GM13977 (cell line): ENCODE measurements at regions not wholly inside any gene's neighbourhood (a gene's known extent, or its start where the extent isn't known, plus 50 kb on each side); places are given as distances from the start of the nearest gene placed in this dataset.

ENCODE experiments used
- DNase-seq: peaks from one replicate; pipeline ENCODE4 v3.0.0; 2012; ENCODE audit warnings: low spot score
- in situ Hi-C: fragments of 300-500 bp; cut with MboI; formaldehyde crosslinking; loops from one replicate; pipeline ENCODE4 v1.12.0; 2022; ENCODE audit warnings: low sequenced_read_pairs, low pct_unique_long_range_greater_than_20kb, mixed read lengths, inconsistent platforms; ENCODE audit not compliant: unreplicated experiment
- TF ChIP-seq, protein P1 (sequence below): IDR thresholded peaks from 2 replicates; pipeline ENCODE4 v1.5.1; 2012; ENCODE audit warnings: mild to moderate bottlenecking, control low read depth; ENCODE audit not compliant: insufficient read depth; ENCODE audit errors: extremely low read depth, missing control alignments

DNA sequence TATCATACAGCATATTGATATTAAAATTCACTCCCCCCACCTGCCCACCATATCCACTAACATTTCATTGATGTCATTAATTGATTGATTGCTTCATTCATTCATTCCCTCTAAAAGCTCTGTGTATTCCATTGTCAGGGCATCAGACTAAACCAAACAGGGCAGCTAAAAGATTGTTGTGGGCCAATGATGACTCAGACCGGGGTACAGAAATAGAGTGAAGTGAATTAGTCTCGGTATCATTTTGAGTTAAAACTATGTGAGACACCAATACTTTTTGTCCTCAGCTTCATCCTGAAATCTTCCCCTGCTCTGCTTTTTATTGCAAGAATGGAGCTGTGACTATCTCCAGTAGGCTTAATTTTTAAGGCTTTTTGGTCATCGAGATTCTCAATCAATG is 868.3 kb downstream of the CDH11 start:
- no peak for DNase-seq
- in situ Hi-C loops = no loop called here
- TF ChIP-seq, protein P1, sequence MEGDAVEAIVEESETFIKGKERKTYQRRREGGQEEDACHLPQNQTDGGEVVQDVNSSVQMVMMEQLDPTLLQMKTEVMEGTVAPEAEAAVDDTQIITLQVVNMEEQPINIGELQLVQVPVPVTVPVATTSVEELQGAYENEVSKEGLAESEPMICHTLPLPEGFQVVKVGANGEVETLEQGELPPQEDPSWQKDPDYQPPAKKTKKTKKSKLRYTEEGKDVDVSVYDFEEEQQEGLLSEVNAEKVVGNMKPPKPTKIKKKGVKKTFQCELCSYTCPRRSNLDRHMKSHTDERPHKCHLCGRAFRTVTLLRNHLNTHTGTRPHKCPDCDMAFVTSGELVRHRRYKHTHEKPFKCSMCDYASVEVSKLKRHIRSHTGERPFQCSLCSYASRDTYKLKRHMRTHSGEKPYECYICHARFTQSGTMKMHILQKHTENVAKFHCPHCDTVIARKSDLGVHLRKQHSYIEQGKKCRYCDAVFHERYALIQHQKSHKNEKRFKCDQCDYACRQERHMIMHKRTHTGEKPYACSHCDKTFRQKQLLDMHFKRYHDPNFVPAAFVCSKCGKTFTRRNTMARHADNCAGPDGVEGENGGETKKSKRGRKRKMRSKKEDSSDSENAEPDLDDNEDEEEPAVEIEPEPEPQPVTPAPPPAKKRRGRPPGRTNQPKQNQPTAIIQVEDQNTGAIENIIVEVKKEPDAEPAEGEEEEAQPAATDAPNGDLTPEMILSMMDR = no peak

DNA sequence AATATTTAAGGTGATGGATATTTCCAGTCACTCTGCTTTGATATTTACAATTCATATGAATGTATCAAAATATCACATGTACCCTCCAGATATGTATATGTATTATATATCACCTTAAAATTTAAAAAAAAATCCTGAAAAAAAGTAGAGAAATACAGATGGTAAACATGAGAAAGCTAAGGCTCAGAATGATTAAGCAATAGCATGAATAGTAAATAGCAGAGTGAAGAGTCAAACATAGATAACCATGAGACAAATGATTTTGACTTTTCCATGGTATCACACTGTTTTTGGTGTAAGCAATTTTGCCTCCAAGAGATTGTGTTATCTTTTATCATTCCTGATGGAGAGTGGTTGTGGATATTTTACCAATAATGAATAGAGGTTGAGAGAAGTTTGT is 868.8 kb downstream of the CDH11 start:
- in situ Hi-C loops = no loop called here
- DNase-seq = no peak
- TF ChIP-seq, protein P1 = no peak

DNA sequence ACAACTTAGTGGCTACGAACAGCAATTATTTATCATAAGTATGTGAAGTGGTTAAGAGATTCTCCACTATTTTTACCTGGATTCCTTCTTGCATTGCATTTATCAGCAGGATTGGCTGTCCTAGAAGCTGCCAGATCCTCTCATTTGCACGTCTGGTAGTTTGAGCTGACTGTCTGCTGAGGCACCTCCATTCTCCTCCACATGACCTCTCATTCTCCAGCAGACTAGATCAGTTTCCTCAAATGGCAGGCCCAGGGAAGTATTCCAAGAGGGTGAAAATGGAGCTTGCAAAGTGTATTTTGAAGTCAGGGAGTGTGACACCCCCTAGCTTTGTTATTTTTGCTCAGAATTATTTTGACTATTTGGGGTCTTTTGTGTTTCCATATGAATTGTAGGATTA is 870.1 kb downstream of the CDH11 start:
- DNase-seq = no peak
- TF ChIP-seq, protein P1 = no peak

DNA sequence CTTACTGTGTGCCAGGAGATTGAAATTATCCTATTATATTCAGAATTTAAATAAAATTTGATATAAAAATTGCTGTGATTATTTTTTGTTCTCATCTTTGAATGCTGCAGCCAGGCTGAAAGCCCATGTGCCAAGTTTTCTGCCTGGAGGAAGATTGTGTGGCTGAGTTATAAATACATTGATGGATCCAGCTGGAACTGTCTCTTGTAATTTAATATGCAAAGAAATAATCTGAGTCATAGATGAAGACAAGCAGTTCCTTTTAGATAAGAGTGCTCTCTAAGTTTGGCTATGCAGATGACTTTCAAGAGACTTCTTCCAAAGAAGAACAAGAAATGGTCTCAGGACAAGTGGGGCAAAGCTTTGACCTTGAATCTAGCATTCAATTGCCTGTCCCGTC is 871.0 kb downstream of the CDH11 start:
- TF ChIP-seq, protein P1 = no peak
- no peak for DNase-seq
- in situ Hi-C loops = no loop called here

More for the DNA sequence above, 870.1 kb downstream of the CDH11 start:
- in situ Hi-C loops = no loop called here

DNA sequence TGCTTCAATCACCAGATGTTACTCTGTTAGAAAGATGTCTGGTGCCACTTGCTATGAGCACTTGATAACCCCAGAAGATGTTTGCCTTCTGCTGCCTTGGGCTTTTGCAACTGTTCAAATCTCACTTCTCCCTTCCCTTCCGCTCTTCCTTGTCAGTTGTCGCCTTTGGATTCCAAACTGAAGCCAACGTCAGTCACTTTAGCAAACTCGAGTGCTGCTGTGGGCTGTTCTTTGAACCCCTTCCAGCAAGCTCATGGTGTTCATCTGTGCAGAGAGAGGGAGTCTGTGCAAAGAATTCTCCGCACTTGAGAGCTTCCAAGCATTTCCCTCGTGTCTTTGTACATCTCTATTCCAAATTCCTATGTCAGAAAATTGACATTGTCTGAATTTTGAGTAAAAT is 879.4 kb downstream of the CDH11 start:
- DNase-seq = no peak
- in situ Hi-C loops = no loop called here
- TF ChIP-seq, protein P1 = no peak

DNA sequence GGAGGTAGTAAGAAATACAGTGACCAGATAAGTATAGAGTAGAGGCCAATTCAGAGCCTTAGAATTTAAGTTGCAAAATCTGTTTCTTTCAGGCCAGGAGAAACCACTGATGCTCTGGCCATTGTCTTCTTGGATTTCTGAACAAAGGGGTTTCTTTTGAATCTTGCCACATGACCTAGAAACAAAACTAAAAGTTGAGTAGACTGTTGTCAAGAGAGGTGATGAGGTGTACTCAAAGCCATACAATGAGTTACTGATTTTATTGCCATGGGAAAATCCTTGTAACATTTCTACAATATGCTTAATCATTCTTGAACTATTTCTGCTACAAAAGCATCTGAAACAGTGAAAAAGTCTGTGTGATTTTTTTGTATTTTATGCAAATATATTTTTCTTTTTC is 881.3 kb downstream of the CDH11 start:
- TF ChIP-seq, protein P1 = no peak
- DNase-seq = no peak
- in situ Hi-C loops = no loop called here

DNA sequence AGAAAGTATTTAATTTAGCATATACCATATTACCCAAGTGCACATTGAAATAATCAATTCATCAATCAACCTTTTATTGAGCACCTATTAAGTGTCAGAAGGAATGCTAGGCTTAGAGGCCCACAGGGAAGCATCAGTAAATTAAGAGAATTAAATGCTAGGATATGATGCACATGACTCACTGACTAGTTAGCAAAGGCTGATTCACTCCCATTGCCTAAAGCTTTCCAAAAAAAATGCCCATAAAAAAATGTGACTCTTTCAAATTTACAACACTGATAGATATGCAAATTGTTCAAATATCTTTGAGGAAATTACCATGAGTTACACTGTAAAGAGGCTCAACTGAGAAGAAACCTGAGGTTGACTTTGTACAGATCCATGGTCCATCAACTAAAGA is 883.3 kb downstream of the CDH11 start:
- no peak for DNase-seq
- in situ Hi-C loops = no loop called here
- TF ChIP-seq, protein P1 = no peak
